Endothelial cell of umbilical vein (primary cell): ENCODE measurements at regions not wholly inside any gene's neighbourhood (a gene's known extent, or its start where the extent isn't known, plus 50 kb on each side); places are given as distances from the start of the nearest gene placed in this dataset.

ENCODE experiments used
- CTCF ChIP-seq, 2 donors: IDR thresholded peaks; 1 replicate in 1 of 2; 2 replicates in 1 of 2; pipeline ENCODE4 v1.5.1; 2011; ENCODE audit warnings: low read length in 2 of 2, mild to moderate bottlenecking in 2 of 2, moderate library complexity in 2 of 2, control low read depth in 1 of 2, inconsistent platforms in 1 of 2, low read depth in 1 of 2; ENCODE audit not compliant: insufficient read depth in 1 of 2; ENCODE audit errors: extremely low read depth in 1 of 2
- EZH2 ChIP-seq: IDR thresholded peaks from 2 replicates; pipeline ENCODE4 v1.6.1; 2012; ENCODE audit warnings: borderline replicate concordance, low read depth, mild to moderate bottlenecking, moderate library complexity, low read length, inconsistent platforms; ENCODE audit not compliant: severe bottlenecking
- JUN ChIP-seq: IDR thresholded peaks from 2 replicates; pipeline ENCODE4 v1.6.1; 2011; ENCODE audit warnings: borderline replicate concordance, low read depth; ENCODE audit not compliant: insufficient read length, insufficient read depth
- MYC ChIP-seq: IDR thresholded peaks from one replicate; pipeline ENCODE4 v1.6.1; 2011; ENCODE audit warnings: mild to moderate bottlenecking, low read depth, low read length
- POLR2A ChIP-seq: IDR thresholded peaks from 2 replicates; pipeline ENCODE4 v1.6.1; 2012; ENCODE audit warnings: low read depth, mild to moderate bottlenecking, control low read depth, low read length
- POLR2AphosphoS5 ChIP-seq: IDR thresholded peaks from 2 replicates; pipeline ENCODE4 v1.6.1; 2012; ENCODE audit warnings: low read depth, mild to moderate bottlenecking, control low read depth, low read length, moderate library complexity; ENCODE audit not compliant: insufficient read depth

DNA sequence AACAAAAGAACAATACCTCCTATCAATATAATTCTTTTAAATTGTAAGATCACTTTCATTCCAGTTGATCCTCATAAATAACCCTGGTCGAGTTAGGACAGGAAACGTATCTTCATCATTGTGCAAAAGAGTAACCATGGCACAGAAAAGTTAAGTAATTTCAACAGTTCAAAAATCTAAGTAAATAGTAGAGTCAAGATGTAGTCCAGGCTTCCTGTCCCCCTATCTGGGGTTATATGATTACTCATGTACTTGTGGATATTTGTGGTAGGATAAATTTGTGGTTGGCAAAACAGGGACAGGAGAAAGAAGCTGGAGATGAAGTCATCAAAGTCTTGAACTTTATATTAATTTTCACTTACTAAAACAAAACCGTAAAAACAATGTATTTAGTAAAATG lies 772.6 kb downstream of the TSN start:
- TF ChIP-seq CTCF (IDR thresholded peaks at IDR 0.05; ENCODE audit: extremely low read depth in 1 of 2, insufficient read depth in 1 of 2, low read depth in 1 of 2, low read length in 2 of 2) (no peak), JUN (no peak), EZH2 (no peak), POLR2AphosphoS5 (no peak), POLR2A (no peak), MYC (no peak)
